Sigmoid colon (tissue), 6 donors: ENCODE measurements at regions not wholly inside any gene's neighbourhood (a gene's known extent, or its start where the extent isn't known, plus 50 kb on each side); places are given as distances from the start of the nearest gene placed in this dataset.
"Not testable (repeated sequence)": the region's sequence is repeated elsewhere in the genome, so short reads cannot be mapped to it uniquely, and the experiment has no call there.

Experiments
- DNase-seq: peaks from one replicate; pipeline ENCODE4 v3.0.0-alpha.2; 2019
- H3K27ac ChIP-seq, 4 donors: fragments of 200-600 bp; sonication (generic); one replicate each; pipeline ENCODE4 v1.5.1; 2016 to 2019; ENCODE audit warnings: mild to moderate bottlenecking in 1 of 4
- H3K27me3 ChIP-seq, 3 donors: fragments of 200-600 bp; sonication (generic); one replicate each; pipeline ENCODE4 v1.5.1; 2019; ENCODE audit warnings: mild to moderate bottlenecking in 1 of 3
- H3K36me3 ChIP-seq, 4 donors: fragments of 200-600 bp; sonication (generic); one replicate each; pipeline ENCODE4 v1.5.1; 2016 to 2019
- H3K4me1 ChIP-seq, 4 donors: fragments of 200-600 bp; sonication (generic); one replicate each; pipeline ENCODE4 v1.5.1; 2017 to 2019
- H3K4me3 ChIP-seq, 4 donors: fragments of 200-600 bp; sonication (generic); one replicate each; pipeline ENCODE4 v1.5.1; 2017 to 2019; ENCODE audit warnings: mild to moderate bottlenecking in 2 of 4, moderate library complexity in 1 of 4
- H3K9me3 ChIP-seq, 4 donors: fragments of 200-600 bp in 3 of 4; sonication (generic) in 3 of 4; one replicate each; pipeline versions ENCODE4 v1.5.1 to v1.6.1; 2013 to 2019
- EP300 ChIP-seq, 4 donors: sonication (generic); formaldehyde crosslinking; IDR thresholded peaks; one replicate each; pipeline ENCODE4 v1.6.1; 2017; ENCODE audit warnings: antibody characterized with exemption in 4 of 4
- POLR2A ChIP-seq, 2 donors: fragments of 450-650 bp; IDR thresholded peaks; one replicate each; pipeline ENCODE4 v1.6.1; 2016; ENCODE audit warnings: antibody characterized with exemption in 2 of 2, mild to moderate bottlenecking in 2 of 2, moderate library complexity in 2 of 2
- POLR2AphosphoS5 ChIP-seq, 4 donors: sonication (generic); formaldehyde crosslinking; IDR thresholded peaks; one replicate each; pipeline ENCODE4 v1.6.1; 2017; ENCODE audit warnings: antibody characterized with exemption in 4 of 4
- WGBS, 2 donors: extraction: QIAGEN DNeasy Blood & Tissue Kit; methylation state at CpG; one replicate each; pipeline ENCODE4 v1.1.7; 2013; 5-methylcytosine and 5-hydroxymethylcytosine counted together
- intact Hi-C: fragments of 100-400 bp; cut with DNase I; formaldehyde crosslinking; loops from one replicate; pipeline ENCODE4 v1.15.1; 2023
- TF ChIP-seq, protein P1 (sequence below), 4 experiments: fragments of 450-650 bp in 3 of 4; fragments of 200-600 bp in 1 of 4; IDR thresholded peaks; one replicate each; pipeline ENCODE4 v1.5.1; 2016 to 2019; ENCODE audit warnings: antibody characterized with exemption in 4 of 4, mild to moderate bottlenecking in 3 of 4, moderate library complexity in 2 of 4
- donor health status: healthy with polysubstance abuse.
- donor health status: healthy.

DNA sequence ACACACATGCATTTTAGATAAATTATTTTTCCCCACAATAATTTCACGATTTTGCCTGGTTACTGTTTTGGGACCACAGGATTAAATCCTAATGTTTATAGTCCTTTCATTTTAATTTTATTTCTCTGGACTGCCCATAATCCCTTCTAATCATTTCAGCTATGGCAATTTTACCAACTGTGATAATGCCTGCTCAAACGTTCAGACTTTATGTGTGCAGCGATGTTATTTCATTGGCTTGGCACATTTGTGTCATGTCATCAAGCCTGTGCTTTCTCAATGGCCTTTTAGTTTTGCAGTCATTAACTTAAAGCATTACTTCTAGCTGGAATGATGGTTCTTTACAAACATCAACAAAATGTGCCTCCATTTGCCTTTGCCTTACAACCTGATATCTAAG, 140.6 kb upstream of the HSF2 start:
- Histone ChIP-seq H3K36me3 (no peaks in the 10 kb centered on the region), H3K27me3 (no peaks in the 10 kb centered on the region), H3K4me1 (no peaks in the 10 kb centered on the region), H3K9me3 (no peaks in the 10 kb centered on the region), H3K27ac (no peak overlapping the region), H3K4me3 (no peak overlapping the region)
- TF ChIP-seq EP300 (IDR thresholded peaks at IDR 0.05) (no peak), POLR2AphosphoS5 (IDR thresholded peaks at IDR 0.05) (no peak), POLR2A (IDR thresholded peaks at IDR 0.05) (no peak)
- TF ChIP-seq, protein P1, sequence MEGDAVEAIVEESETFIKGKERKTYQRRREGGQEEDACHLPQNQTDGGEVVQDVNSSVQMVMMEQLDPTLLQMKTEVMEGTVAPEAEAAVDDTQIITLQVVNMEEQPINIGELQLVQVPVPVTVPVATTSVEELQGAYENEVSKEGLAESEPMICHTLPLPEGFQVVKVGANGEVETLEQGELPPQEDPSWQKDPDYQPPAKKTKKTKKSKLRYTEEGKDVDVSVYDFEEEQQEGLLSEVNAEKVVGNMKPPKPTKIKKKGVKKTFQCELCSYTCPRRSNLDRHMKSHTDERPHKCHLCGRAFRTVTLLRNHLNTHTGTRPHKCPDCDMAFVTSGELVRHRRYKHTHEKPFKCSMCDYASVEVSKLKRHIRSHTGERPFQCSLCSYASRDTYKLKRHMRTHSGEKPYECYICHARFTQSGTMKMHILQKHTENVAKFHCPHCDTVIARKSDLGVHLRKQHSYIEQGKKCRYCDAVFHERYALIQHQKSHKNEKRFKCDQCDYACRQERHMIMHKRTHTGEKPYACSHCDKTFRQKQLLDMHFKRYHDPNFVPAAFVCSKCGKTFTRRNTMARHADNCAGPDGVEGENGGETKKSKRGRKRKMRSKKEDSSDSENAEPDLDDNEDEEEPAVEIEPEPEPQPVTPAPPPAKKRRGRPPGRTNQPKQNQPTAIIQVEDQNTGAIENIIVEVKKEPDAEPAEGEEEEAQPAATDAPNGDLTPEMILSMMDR (IDR thresholded peaks at IDR 0.05), result no peak
- 79 to 84% methylated on average over 3 of the region's 3 CpGs for WGBS, 2 donors
- intact Hi-C loops, result no loop called here
- no peak for DNase-seq

GRCh38 chr6:122264557-122264956, 134.9 kb upstream of the HSF2 start:
- Histone ChIP-seq H3K27ac (no peak overlapping the region), H3K4me3 (no peak overlapping the region), H3K4me1 (no peaks in the 10 kb centered on the region), H3K36me3 (no peaks in the 10 kb centered on the region), H3K27me3 (no peaks in the 10 kb centered on the region), H3K9me3 (peaks cover 0 to 6% (median 2%) of the 10 kb centered on the region in 4 donors)
- TF ChIP-seq, protein P1 (IDR thresholded peaks at IDR 0.05), result no peak
- TF ChIP-seq POLR2A (IDR thresholded peaks at IDR 0.05), result no peak
- no peak for TF ChIP-seq EP300 (IDR thresholded peaks at IDR 0.05)
- no peak for TF ChIP-seq POLR2AphosphoS5 (IDR thresholded peaks at IDR 0.05)
- intact Hi-C loops, result no loop called here
- 49 to 64% methylated on average over 2 of the region's 2 CpGs for WGBS, 2 donors
- DNase-seq, result no peak

DNA sequence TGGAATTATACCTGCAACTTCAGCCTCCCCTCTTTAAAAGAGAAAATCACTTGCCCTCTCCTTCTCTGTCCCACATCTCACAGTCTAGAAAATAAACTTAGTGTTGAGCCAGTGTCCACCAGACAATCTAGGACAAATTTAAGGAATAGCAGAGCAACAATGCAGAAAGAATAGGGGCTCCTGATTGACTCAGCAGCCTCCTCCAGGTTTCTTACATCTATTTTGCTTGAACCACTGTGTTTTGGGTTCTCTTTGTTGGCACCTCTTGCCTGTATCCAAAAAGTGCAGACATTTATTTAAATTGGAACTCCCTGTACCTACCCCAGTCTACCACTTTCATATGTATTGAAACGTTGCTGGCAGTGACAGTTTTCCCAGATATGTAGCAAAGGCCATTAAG, 133.7 kb upstream of the HSF2 start:
- no peaks in the 10 kb centered on the region for H3K27me3 ChIP-seq
- intact Hi-C loops, result no loop called here
- H3K9me3 ChIP-seq, result peaks cover 0 to 6% (median 2%) of the 10 kb centered on the region in 4 donors
- H3K36me3 ChIP-seq, result no peaks in the 10 kb centered on the region
- TF ChIP-seq, protein P1 (IDR thresholded peaks at IDR 0.05), result no peak
- no peak for TF ChIP-seq POLR2AphosphoS5 (IDR thresholded peaks at IDR 0.05)
- no peak for TF ChIP-seq EP300 (IDR thresholded peaks at IDR 0.05)
- no peak for TF ChIP-seq POLR2A (IDR thresholded peaks at IDR 0.05)
- DNase-seq, result no peak
- no peaks in the 10 kb centered on the region for H3K4me1 ChIP-seq
- H3K27ac ChIP-seq, result no peak overlapping the region
- WGBS, 2 donors, result 39 to 68% methylated on average over 1 of the region's 1 CpG
- H3K4me3 ChIP-seq, result no peak overlapping the region

DNA sequence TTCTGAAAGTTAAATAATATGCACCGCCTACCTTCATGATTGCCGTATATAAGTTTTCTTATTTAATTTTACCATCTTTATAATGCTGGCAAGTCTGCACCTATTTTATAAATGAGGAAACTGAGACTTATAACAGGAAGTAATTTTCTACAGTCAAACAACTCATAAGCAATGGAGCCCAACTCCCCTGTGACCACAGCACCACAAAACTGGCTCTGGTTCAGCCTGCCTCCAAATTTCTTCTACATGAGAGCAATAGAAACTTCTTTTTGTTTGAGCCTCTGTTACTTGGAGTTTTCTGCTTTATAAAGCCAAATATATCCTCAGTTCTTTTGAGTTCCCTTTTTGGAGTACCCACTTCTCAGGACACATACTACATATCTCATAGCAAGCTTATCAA, 131.1 kb upstream of the HSF2 start:
- WGBS, 2 donors, result 93% methylated on average over 2 of the region's 2 CpGs
- no peak overlapping the region for H3K27ac ChIP-seq
- TF ChIP-seq, protein P1 (IDR thresholded peaks at IDR 0.05), result no peak
- TF ChIP-seq POLR2AphosphoS5 (IDR thresholded peaks at IDR 0.05) (no peak), POLR2A (IDR thresholded peaks at IDR 0.05) (no peak), EP300 (IDR thresholded peaks at IDR 0.05) (no peak)
- no peak overlapping the region for H3K4me3 ChIP-seq
- DNase-seq, result no peak
- peaks cover 0 to 6% (median 2%) of the 10 kb centered on the region in 4 donors for H3K9me3 ChIP-seq
- intact Hi-C loops, result no loop called here
- no peaks in the 10 kb centered on the region for H3K36me3 ChIP-seq
- H3K4me1 ChIP-seq, result no peaks in the 10 kb centered on the region
- H3K27me3 ChIP-seq, result no peaks in the 10 kb centered on the region

DNA sequence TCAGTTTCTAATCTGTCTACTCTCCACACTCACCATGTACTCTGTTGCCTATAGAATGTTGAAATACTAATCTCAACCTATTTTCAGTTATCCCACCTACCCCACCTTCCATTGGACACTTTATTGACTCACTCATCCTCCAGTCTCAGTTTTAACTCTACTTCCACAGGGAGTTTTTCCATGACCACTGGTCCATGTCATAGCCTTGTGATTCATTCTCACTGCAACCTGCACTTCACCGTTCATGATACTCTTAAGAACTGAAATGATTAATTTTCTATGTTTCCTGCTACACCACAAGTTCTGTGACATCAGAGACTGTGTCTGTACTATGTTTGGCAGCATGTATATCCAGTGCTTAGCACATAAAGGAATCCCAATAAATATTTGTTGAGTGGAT, 122.8 kb upstream of the HSF2 start:
- TF ChIP-seq POLR2A (IDR thresholded peaks at IDR 0.05), result no peak
- TF ChIP-seq POLR2AphosphoS5 (IDR thresholded peaks at IDR 0.05), result no peak
- no peak for TF ChIP-seq EP300 (IDR thresholded peaks at IDR 0.05)
- Histone ChIP-seq H3K36me3 (no peaks in the 10 kb centered on the region), H3K27ac (no peak overlapping the region), H3K4me1 (no peaks in the 10 kb centered on the region), H3K27me3 (no peaks in the 10 kb centered on the region), H3K4me3 (no peak overlapping the region), H3K9me3 (no peaks in the 10 kb centered on the region)
- intact Hi-C loops, result no loop called here
- no peak for DNase-seq
- 49 to 68% methylated on average over 1 of the region's 1 CpG for WGBS, 2 donors

DNA sequence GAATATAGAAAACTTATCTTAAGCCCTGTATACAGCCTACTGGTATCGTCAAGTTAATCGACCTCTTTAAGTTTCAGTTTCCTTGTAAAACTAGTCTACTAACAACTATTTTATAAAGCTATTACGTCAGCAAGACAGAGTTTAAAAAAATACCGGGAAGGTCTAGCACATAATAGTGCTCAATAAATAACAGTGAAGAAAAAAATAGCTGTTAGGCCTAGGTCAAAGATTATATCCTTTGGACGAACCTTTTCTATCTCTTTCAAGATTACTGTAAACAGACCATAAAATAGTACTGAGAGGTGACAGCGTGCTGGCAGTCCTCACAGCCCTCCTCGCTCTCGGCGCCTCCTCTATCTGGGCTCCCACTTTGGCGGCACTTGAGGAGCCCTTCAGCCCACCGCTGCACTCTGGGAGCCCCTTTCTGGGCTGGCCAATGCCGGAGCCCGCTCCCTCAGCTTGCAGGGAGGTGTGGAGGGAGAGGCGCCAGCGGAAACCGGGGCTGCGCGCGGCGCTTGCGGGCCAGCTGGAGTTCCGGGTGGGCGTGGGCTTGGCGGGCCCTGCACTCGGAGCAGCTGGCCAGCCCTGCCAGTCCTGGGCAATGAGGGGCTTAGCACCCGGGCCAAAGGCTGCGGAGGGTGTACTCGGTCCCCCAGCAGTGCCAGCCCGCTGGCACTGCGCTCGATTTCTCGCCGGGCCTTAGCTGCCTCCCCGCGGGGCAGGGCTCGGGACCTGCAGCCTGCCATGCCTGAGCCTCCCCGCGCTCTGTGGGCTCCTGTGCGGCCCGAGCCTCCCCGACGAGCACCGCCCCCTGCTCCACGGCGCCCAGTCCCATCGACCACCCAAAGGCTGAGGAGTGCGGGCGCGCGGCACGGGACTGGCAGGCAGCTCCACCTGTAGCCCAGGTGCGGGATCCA, 119.1 kb upstream of the HSF2 start:
- H3K4me1 ChIP-seq, intact Hi-C loops, H3K36me3 ChIP-seq, H3K27me3 ChIP-seq, H3K4me3 ChIP-seq, H3K9me3 ChIP-seq, H3K27ac ChIP-seq, DNase-seq: not testable (repeated sequence)
- WGBS, 2 donors, result 90 to 93% methylated on average over 52 of the region's 52 CpGs
